GM10266 (cell line): ENCODE measurements at regions not wholly inside any gene's neighbourhood (a gene's known extent, or its start where the extent isn't known, plus 50 kb on each side); places are given as distances from the start of the nearest gene placed in this dataset.
A peak's percentile ranks its signal among the peaks of the same experiment; 100 is the strongest.

Source experiments
- DNase-seq: peaks from one replicate; pipeline ENCODE4 v3.0.0; 2012; ENCODE audit errors: extremely low spot score
- CTCF ChIP-seq: IDR thresholded peaks from 2 replicates; pipeline ENCODE4 v1.5.1; 2012; ENCODE audit warnings: mild to moderate bottlenecking, low read depth; ENCODE audit not compliant: control insufficient read depth, insufficient read depth; ENCODE audit errors: missing control alignments

DNA sequence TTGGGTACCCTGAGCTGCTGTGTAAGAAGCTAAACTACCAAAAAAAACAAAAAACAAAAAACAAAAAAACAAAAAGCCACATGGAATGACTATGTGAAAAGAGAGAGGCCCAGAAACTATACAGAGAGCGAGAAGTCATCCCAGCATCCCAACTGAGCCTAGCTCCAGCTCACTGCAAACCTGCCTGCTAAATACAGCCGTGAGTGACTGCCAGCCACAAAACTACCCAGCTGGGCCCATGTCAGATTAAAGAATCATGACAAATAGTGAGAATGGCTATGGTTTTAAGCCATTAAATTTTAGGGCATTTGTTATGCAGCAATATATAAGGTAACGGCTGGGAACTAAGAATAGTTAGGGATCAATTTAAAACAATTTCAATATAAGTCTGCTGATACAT is 335.1 kb upstream of the PDE4D start:
- DNase-seq: no peak
- no peak for TF ChIP-seq CTCF

DNA sequence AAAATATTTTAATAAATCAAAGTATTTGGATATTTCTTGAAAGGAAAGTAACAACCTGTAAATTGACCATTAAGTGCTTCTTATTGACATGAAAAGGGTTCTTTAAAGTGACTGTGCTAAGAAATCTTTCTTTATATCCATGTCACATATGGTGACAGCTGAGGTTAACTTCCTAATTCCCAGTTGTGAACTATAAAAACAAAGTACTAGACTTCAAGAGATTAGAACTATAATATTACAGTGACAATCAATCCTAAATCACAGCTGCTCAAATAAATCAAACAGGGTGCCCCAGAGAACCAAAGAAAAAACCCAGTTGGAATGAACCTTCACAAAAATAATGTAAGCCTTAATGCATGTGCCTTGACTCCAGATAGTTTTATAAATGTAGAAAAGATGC is 332.6 kb upstream of the PDE4D start:
- TF ChIP-seq CTCF: no peak
- no peak for DNase-seq

- TF ChIP-seq CTCF: no peak
- DNase-seq: no peak
These were observed 329.8 kb upstream of the PDE4D start for GRCh38 chr5:60223342-60223741.

- no peak for DNase-seq
- no peak for TF ChIP-seq CTCF
These were observed 326.4 kb upstream of the PDE4D start for GRCh38 chr5:60219921-60220320.

DNA sequence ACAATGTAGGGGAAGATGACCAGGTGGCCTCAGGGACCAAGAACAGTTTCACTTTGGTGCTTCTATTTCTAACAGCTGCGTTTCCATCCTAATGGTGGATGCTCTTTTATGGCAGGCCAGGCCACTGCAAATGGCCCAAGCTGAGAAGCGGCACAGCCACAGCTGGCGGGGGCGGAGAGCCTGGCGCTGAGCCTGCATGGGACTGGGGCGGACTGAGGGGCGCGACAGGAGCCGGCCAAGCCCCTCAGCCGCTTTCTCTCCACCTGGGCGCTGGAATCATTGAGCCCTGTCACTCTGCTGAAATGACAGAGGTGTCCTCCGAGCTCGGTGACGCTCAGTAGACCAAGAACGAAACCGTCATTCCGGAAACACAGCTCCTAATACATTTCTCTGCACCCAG is 317.3 kb upstream of the PDE4D start:
- peak; percentile 22 for DNase-seq
- no peak for TF ChIP-seq CTCF

DNA sequence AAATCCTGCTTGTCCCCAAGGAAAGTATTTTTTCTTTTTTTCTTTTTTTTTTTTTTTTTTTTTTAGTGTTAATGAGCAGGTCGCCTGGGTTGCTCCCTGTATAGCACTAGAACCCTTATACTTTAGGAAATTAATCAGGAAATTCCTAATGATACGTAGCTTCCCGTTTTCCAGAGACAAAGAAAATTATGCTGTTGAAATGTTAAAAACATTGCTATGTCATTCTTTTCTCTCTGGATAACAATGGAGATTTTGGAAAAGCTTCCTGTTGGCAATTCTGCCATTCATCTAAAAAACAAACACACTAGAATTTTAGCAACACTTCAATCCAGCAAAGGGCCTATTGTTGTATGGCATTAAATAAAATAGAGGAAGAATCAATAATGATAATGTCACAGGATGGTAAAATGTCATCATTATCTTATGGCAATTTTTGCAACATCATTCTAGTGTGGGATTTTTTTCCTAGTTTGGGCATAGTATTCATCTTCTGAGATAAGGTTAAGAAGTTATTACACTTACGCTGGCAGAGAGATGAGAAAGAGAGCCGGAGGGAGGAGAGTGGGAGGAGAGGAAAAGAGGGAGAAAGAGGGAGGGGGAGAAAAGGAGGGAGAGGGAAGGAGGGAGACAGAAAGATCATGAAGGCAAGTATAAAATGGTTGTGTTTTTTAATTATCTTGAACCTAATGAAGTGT is 315.8 kb upstream of the PDE4D start:
- no peak for DNase-seq
- no peak for TF ChIP-seq CTCF

DNA sequence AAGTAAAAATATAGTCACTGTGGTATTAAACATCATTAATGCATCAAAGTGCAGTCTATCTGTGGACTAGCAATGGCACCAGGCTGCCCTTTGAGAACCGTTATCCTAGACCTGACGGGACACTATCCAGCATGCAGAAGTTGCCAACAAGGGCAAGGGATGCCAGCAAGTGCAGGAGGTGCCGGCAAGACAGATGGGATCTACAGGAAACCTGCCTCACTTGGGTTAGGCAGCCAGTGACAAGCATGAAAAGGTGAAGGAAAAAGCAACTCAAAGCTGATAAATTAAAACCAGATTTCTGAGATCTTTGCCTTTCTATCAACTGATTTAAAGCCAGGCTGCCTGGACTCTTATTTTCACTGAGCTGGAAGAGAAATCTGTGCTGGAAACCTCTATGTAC is 315.2 kb upstream of the PDE4D start:
- DNase-seq: no peak
- TF ChIP-seq CTCF: no peak
